ENCODE measurements at regions not wholly inside any gene's neighbourhood (a gene's known extent, or its start where the extent isn't known, plus 50 kb on each side); places are given as distances from the start of the nearest gene placed in this dataset.

DNA sequence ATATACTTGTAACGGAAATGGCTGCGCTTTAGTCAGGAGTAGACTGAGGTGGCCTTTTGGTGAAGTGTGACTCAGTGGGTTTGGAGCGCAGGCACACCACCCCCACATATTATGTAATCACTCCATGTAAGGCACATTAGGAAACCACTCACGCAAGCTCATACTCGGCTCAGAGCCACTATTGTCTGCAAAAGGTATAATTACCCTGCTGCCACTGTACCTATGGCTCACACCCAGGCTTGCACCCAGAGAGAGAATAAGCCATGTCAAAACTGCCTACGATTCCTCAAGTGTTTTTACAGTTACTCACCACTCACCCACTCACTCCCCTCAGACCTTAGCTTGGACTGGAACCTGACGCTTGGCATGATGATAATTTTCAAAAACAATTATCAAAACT, 611.9 kb upstream of the CCDC54 start:
- TF ChIP-seq POLR2A (IDR thresholded peaks at IDR 0.05): no peak
- TF ChIP-seq, protein P1, sequence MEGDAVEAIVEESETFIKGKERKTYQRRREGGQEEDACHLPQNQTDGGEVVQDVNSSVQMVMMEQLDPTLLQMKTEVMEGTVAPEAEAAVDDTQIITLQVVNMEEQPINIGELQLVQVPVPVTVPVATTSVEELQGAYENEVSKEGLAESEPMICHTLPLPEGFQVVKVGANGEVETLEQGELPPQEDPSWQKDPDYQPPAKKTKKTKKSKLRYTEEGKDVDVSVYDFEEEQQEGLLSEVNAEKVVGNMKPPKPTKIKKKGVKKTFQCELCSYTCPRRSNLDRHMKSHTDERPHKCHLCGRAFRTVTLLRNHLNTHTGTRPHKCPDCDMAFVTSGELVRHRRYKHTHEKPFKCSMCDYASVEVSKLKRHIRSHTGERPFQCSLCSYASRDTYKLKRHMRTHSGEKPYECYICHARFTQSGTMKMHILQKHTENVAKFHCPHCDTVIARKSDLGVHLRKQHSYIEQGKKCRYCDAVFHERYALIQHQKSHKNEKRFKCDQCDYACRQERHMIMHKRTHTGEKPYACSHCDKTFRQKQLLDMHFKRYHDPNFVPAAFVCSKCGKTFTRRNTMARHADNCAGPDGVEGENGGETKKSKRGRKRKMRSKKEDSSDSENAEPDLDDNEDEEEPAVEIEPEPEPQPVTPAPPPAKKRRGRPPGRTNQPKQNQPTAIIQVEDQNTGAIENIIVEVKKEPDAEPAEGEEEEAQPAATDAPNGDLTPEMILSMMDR (IDR thresholded peaks at IDR 0.05): no peak

All from Peyer's patch (tissue), 4 donors.